ENCODE measurements at regions not wholly inside any gene's neighbourhood (a gene's known extent, or its start where the extent isn't known, plus 50 kb on each side); places are given as distances from the start of the nearest gene placed in this dataset.

DNA sequence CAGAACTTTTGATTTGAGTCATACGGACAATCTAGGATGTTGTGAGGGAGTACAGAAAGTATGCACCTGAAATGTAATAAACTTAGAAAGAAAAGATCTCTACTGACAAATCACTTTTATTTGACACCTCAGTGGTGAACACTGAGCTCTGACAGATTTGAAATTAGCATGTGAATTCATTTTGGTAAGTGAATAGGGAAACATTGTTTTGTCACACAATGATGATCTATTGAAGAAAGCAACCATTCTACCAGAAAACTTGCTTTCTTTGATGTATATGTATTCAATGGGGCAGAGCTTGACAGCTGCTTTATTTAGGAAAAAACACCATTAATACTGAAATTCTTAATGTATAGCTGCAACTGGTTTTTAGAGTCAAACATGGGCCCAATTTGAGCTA lies 500.5 kb downstream of the CCDC85A start:
- TF ChIP-seq, protein P1, sequence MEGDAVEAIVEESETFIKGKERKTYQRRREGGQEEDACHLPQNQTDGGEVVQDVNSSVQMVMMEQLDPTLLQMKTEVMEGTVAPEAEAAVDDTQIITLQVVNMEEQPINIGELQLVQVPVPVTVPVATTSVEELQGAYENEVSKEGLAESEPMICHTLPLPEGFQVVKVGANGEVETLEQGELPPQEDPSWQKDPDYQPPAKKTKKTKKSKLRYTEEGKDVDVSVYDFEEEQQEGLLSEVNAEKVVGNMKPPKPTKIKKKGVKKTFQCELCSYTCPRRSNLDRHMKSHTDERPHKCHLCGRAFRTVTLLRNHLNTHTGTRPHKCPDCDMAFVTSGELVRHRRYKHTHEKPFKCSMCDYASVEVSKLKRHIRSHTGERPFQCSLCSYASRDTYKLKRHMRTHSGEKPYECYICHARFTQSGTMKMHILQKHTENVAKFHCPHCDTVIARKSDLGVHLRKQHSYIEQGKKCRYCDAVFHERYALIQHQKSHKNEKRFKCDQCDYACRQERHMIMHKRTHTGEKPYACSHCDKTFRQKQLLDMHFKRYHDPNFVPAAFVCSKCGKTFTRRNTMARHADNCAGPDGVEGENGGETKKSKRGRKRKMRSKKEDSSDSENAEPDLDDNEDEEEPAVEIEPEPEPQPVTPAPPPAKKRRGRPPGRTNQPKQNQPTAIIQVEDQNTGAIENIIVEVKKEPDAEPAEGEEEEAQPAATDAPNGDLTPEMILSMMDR (IDR thresholded peaks at IDR 0.05; ENCODE audit: borderline replicate concordance, insufficient read depth, low read depth, low read length) = no peak
- H3K4me3 ChIP-seq (ENCODE audit: low read depth, low read length) = no peak overlapping the region

GRCh38 chr2:56685205-56685604 lies 501.4 kb downstream of the CCDC85A start:
- TF ChIP-seq, protein P1 (IDR thresholded peaks at IDR 0.05; ENCODE audit: borderline replicate concordance, insufficient read depth, low read depth, low read length) = no peak
- no peak overlapping the region for H3K4me3 ChIP-seq (ENCODE audit: low read depth, low read length)

- TF ChIP-seq, protein P1 (IDR thresholded peaks at IDR 0.05; ENCODE audit: borderline replicate concordance, insufficient read depth, low read depth, low read length) = no peak
- H3K4me3 ChIP-seq (ENCODE audit: low read depth, low read length) = no peak overlapping the region
Measured at GRCh38 chr2:56687169-56687568, 503.4 kb downstream of the CCDC85A start.

DNA sequence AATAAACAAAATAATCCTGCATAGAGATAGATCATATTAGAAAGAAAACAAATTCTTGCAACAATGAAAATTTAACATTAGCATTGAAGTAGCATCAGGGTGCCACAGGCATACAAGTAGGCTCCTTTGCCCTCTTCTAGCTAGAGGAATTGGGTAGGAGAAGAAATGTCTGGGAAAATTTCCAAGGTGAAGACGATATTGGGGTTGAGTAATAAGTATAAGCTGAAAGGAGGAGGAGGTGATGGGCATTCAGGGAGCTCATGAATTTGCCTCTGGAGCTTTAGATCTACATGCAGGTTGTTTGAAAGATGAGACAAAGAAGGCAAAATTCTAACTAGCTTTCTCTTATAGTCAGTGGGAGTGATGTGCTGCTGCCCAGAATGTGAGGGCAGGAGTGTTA lies 504.9 kb downstream of the CCDC85A start:
- no peak overlapping the region for H3K4me3 ChIP-seq (ENCODE audit: low read depth, low read length)
- TF ChIP-seq, protein P1 (IDR thresholded peaks at IDR 0.05; ENCODE audit: borderline replicate concordance, insufficient read depth, low read depth, low read length) = no peak

GRCh38 chr2:56693501-56693900 lies 509.7 kb downstream of the CCDC85A start:
- no peak overlapping the region for H3K4me3 ChIP-seq (ENCODE audit: low read depth, low read length)
- TF ChIP-seq, protein P1 (IDR thresholded peaks at IDR 0.05; ENCODE audit: borderline replicate concordance, insufficient read depth, low read depth, low read length) = no peak

DNA sequence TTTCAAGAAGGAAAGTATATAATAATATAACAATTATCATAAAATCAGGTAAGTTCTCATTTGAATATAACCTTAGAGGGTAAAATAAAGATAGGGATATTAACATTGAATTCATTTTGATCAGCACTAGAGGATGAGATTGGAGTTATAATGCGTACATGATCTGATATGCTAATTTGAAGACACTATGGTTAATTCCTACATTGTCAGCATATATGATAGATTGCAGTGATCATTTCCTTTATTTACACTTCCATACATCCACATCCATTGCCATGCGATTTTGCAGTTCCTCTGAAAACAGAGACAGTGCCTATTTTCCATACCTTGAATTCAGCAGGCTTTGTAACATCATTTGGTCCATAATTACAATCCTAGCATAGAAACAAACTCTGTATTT lies 519.2 kb downstream of the CCDC85A start:
- no peak overlapping the region for H3K4me3 ChIP-seq (ENCODE audit: low read depth, low read length)
- TF ChIP-seq, protein P1 (IDR thresholded peaks at IDR 0.05; ENCODE audit: borderline replicate concordance, insufficient read depth, low read depth, low read length) = no peak

DNA sequence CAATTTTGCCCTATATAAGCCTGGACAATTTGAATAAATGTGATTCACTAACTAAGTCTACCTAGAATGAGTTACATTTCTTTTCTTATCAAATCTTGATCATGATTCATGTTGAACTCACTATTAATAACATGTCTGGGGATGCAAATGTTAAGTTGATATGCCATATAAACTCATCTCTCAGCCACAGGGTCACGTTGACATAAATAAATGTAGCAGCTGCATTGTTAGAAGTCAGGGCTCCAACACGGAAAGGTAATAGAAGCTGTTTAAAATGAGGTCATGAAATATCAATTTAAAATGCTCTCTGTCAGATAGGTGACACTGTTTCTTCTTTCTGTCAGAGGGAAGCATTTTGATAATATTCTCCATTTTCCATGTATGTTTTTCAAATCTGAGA lies 521.9 kb downstream of the CCDC85A start:
- TF ChIP-seq, protein P1 (IDR thresholded peaks at IDR 0.05; ENCODE audit: borderline replicate concordance, insufficient read depth, low read depth, low read length) = no peak
- no peak overlapping the region for H3K4me3 ChIP-seq (ENCODE audit: low read depth, low read length)

All from GM12875 (cell line).